Psoas muscle (tissue), 7 donors: ENCODE measurements at regions not wholly inside any gene's neighbourhood (a gene's known extent, or its start where the extent isn't known, plus 50 kb on each side); places are given as distances from the start of the nearest gene placed in this dataset.

ENCODE experiments used
- ATAC-seq, 4 donors: fragments of 200-7000 bp; cut with Tn5 transposase; one replicate each; pipeline ENCODE4 v1.9.1; 2020; ENCODE audit warnings: moderate library complexity in 3 of 4, mild to moderate bottlenecking in 2 of 4
- DNase-seq, 2 donors: peaks; one replicate each; pipeline ENCODE4 v3.0.0-alpha.2; 2020
- H3K27ac ChIP-seq: fragments of 200-600 bp; one replicate; pipeline ENCODE4 v1.8.0; 2022
- H3K27me3 ChIP-seq, 3 donors: fragments of 200-600 bp in 1 of 3; one replicate each; pipeline versions ENCODE4 v1.6.1 to v1.8.0; 2013 to 2022; ENCODE audit warnings: low read length in 2 of 3, mild to moderate bottlenecking in 2 of 3, moderate library complexity in 1 of 3; ENCODE audit not compliant: insufficient read depth in 3 of 3
- H3K36me3 ChIP-seq, 2 donors: fragments of 200-600 bp in 1 of 2; one replicate each; pipeline versions ENCODE4 v1.6.1 to v1.8.0; 2013 to 2022; ENCODE audit warnings: low read depth in 1 of 2, mild to moderate bottlenecking in 1 of 2, moderate library complexity in 1 of 2; ENCODE audit not compliant: insufficient read depth in 1 of 2
- H3K4me1 ChIP-seq: fragments of 200-600 bp; one replicate; pipeline ENCODE4 v1.8.0; 2022
- H3K4me3 ChIP-seq: fragments of 200-600 bp; one replicate; pipeline ENCODE4 v1.8.0; 2022; ENCODE audit warnings: mild to moderate bottlenecking
- H3K9me3 ChIP-seq: fragments of 200-600 bp; one replicate; pipeline ENCODE4 v1.8.0; 2022
- WGBS, 3 donors: extraction: QIAGEN DNeasy Blood & Tissue Kit; methylation state at CpG; one replicate each; pipeline versions ENCODE4 v1.1.6 to v1.1.7; 2013; 5-methylcytosine and 5-hydroxymethylcytosine counted together
- intact Hi-C, 2 donors: fragments of 100-400 bp; cut with DNase I; formaldehyde crosslinking; loops; one replicate each; pipeline versions ENCODE4 v1.11.0 to v1.14.2; 2022
- TF ChIP-seq, protein P1 (sequence below): fragments of 200-600 bp; IDR thresholded peaks from one replicate; pipeline ENCODE4 v1.8.0; 2022; ENCODE audit warnings: antibody characterized with exemption
- donor health status: healthy with polysubstance abuse.
- donor health status: DM: no; HTN: no; CAD: no; lungs with moderate emphysema.
- donor health status: Bipolar disorder and iron deficiency.
- donor health status: healthy.
- donor health status: DM: yes; HTN: yes; CAD: no.
- donor health status: DM: no; HTN: no; CAD: no.
- donor health status: DM: yes; HTN: yes; CAD: no.

DNA sequence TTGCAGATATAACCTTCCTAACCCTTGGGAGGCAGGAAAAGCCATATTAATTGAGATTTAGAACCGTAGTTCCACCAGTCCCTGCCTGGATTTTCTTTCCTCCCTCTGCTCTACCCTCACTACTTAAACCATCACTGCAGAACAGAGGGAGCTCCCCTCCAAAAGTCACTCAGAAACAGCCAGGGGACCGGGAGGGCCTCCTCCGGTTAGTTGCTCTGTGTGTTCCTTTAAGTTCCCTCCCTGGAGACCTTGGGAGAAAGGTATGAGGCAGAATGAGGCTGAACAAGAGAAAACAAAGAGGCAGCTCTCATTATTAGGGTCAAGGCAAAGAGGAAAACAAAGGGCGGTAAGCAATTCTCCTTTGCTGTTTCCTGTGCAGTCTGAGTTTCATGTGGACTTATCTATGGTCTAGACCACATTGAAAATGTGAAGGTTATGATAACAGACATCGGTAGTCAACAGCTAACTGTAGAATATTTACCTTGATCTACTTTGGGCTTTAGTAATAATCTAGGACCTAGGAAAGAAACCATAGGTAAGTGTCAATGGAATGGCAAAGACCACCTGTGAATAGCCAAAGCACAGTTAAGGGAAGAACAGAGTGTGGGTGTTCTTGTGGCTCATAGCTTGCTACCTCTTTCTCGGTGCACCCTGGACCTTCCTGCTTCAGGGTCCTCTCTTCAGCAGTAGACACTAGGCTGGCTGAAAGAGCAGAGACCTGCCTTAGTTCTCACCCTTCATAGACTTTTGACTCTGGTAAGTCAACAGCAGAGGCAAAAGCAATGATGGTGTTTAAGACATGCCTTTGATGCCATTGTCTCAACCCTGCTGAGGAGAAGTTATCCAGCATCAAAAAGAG, 250.9 kb upstream of the CITED2 start:
- no peak overlapping the region for H3K27ac ChIP-seq
- no peaks in the 10 kb centered on the region for H3K9me3 ChIP-seq
- DNase-seq (no peak), ATAC-seq (no peak)
- 77 to 80% (median 78%) methylated on average over 6 of the region's 6 CpGs for WGBS, 3 donors
- TF ChIP-seq, protein P1, sequence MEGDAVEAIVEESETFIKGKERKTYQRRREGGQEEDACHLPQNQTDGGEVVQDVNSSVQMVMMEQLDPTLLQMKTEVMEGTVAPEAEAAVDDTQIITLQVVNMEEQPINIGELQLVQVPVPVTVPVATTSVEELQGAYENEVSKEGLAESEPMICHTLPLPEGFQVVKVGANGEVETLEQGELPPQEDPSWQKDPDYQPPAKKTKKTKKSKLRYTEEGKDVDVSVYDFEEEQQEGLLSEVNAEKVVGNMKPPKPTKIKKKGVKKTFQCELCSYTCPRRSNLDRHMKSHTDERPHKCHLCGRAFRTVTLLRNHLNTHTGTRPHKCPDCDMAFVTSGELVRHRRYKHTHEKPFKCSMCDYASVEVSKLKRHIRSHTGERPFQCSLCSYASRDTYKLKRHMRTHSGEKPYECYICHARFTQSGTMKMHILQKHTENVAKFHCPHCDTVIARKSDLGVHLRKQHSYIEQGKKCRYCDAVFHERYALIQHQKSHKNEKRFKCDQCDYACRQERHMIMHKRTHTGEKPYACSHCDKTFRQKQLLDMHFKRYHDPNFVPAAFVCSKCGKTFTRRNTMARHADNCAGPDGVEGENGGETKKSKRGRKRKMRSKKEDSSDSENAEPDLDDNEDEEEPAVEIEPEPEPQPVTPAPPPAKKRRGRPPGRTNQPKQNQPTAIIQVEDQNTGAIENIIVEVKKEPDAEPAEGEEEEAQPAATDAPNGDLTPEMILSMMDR: no peak
- H3K27me3 ChIP-seq: no peaks in the 10 kb centered on the region
- no peak overlapping the region for H3K4me3 ChIP-seq
- H3K36me3 ChIP-seq: no peaks in the 10 kb centered on the region
- intact Hi-C loops: no loop called here
- no peaks in the 10 kb centered on the region for H3K4me1 ChIP-seq

DNA sequence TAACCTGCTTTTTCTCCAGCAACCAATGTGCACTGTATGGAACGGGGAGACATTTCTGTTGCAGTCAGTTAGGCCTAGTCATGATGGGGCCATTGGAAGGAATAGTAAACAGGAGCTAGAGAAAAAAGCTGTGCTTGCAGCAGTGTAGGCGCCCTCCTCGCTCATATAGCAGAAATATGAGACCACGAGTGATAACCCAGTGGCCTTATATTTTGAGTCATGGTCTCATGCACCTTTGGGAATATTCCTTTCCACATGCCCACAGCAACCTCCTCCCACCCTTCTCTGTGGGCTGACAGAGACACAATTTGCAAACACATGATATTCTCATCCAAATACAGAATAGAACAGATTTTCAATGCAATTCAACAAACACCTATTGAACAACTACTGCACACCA, 248.9 kb upstream of the CITED2 start:
- H3K36me3 ChIP-seq: no peaks in the 10 kb centered on the region
- no peak overlapping the region for H3K4me3 ChIP-seq
- TF ChIP-seq, protein P1: no peak
- no peaks in the 10 kb centered on the region for H3K9me3 ChIP-seq
- H3K4me1 ChIP-seq: no peaks in the 10 kb centered on the region
- DNase-seq: no peak
- no peaks in the 10 kb centered on the region for H3K27me3 ChIP-seq
- intact Hi-C loops: no loop called here
- ATAC-seq: no peak
- WGBS, 3 donors: 84 to 96% (median 88%) methylated on average over 4 of the region's 4 CpGs
- H3K27ac ChIP-seq: no peak overlapping the region

DNA sequence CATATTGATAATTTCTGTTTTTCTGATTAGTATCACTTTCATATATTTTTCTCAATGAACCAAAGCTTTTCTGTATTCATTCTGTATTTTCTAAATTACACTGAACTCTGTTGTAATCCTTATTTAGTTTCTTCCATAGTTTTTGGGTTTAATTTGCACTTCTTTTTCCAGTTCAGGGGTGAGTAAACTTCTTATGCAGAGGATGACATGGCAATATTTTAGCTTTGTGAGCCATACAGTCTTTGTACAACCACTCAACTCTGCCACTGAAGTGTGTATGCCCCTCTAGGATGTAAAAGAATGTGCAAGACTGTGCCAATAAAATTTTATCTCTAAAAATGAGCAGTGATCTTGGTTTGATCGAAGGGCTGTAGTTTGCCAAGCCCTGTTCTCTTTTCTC, 239.0 kb upstream of the CITED2 start:
- Histone ChIP-seq H3K27me3 (no peaks in the 10 kb centered on the region), H3K27ac (no peak overlapping the region), H3K36me3 (no peaks in the 10 kb centered on the region), H3K4me3 (no peak overlapping the region), H3K4me1 (no peaks in the 10 kb centered on the region), H3K9me3 (no peaks in the 10 kb centered on the region)
- intact Hi-C loops: no loop called here
- DNase-seq (no peak), ATAC-seq (no peak)
- 86 to 90% (median 90%) methylated on average over 1 of the region's 1 CpG for WGBS, 3 donors
- TF ChIP-seq, protein P1: no peak

DNA sequence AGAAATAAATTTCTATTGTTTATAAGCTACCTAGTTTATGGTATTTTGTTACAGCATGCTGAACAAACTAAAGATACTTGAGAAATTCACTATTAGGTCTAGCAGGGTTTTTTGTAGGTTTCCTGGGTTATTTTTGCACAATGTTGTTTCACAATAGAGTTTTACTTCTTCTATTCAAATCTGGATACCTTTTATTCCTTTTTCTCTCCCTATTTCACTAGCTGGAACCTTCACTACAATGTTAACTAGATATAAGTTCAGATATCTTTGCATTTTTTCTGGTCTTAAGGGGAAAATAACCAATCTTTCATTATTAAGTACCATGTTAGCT, 237.7 kb upstream of the CITED2 start:
- TF ChIP-seq, protein P1: no peak
- Histone ChIP-seq H3K36me3 (no peaks in the 10 kb centered on the region), H3K9me3 (no peaks in the 10 kb centered on the region), H3K4me3 (no peak overlapping the region), H3K4me1 (no peaks in the 10 kb centered on the region), H3K27ac (no peak overlapping the region), H3K27me3 (no peaks in the 10 kb centered on the region)
- DNase-seq: no peak
- intact Hi-C loops: no loop called here
- ATAC-seq: no peak
